Cardiac fibroblast (primary cell): ENCODE measurements at regions not wholly inside any gene's neighbourhood (a gene's known extent, or its start where the extent isn't known, plus 50 kb on each side); places are given as distances from the start of the nearest gene placed in this dataset.

Source experiments
- DNase-seq, 2 donors: peaks; one replicate each; pipeline versions ENCODE4 v3.0.0 to v3.0.0-alpha.2; 2010; ENCODE audit warnings: low read depth in 2 of 2
- H3K4me3 ChIP-seq, 2 donors: replicated peaks in 1 of 2; 1 replicate in 1 of 2; 2 replicates in 1 of 2; pipeline ENCODE4 v1.5.1; 2011; ENCODE audit warnings: low read depth in 2 of 2, low read length in 2 of 2, mild to moderate bottlenecking in 2 of 2, moderate library complexity in 1 of 2
- TF ChIP-seq, protein P1 (sequence below): IDR thresholded peaks from one replicate; pipeline ENCODE4 v1.5.1; 2011; ENCODE audit warnings: low read depth, mild to moderate bottlenecking, low read length, inconsistent platforms

- no peak overlapping the region for H3K4me3 ChIP-seq
- TF ChIP-seq, protein P1, sequence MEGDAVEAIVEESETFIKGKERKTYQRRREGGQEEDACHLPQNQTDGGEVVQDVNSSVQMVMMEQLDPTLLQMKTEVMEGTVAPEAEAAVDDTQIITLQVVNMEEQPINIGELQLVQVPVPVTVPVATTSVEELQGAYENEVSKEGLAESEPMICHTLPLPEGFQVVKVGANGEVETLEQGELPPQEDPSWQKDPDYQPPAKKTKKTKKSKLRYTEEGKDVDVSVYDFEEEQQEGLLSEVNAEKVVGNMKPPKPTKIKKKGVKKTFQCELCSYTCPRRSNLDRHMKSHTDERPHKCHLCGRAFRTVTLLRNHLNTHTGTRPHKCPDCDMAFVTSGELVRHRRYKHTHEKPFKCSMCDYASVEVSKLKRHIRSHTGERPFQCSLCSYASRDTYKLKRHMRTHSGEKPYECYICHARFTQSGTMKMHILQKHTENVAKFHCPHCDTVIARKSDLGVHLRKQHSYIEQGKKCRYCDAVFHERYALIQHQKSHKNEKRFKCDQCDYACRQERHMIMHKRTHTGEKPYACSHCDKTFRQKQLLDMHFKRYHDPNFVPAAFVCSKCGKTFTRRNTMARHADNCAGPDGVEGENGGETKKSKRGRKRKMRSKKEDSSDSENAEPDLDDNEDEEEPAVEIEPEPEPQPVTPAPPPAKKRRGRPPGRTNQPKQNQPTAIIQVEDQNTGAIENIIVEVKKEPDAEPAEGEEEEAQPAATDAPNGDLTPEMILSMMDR, result no peak
- peak; percentile 38 to 42 for DNase-seq
Observed at GRCh38 chr12:75812271-75813018, 219.1 kb downstream of the PHLDA1 start.

- TF ChIP-seq, protein P1, result no peak
- no peak for DNase-seq
- no peak overlapping the region for H3K4me3 ChIP-seq
Observed at GRCh38 chr12:75809746-75810145, 221.8 kb downstream of the PHLDA1 start.

DNA sequence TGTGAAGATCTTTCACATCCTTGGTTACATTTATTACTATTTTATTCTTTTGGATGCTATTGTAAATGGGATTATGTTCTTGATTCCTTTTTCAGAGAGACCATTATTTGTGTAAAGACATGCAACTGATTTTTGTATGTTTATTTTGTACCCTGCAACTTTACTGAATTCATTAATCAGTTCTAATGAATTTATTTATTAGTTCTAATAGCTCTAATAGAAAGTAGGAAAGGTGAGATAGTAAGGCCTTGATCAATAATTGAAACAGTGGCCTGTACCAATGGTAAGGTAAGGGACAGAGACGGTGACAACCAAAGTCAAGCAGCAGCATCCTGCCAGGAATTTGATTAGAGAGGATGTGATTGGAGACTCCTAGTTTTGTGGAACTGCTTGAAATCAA, 224.1 kb downstream of the PHLDA1 start:
- no peak for DNase-seq
- TF ChIP-seq, protein P1, result no peak
- no peak overlapping the region for H3K4me3 ChIP-seq

- TF ChIP-seq, protein P1, result no peak
- DNase-seq, result peak in 1 of 2 donors; percentile 8
- H3K4me3 ChIP-seq, result no peak overlapping the region
Observed at GRCh38 chr12:75805905-75806304, 225.7 kb downstream of the PHLDA1 start.

GRCh38 chr12:75805320-75805719, 226.3 kb downstream of the PHLDA1 start:
- no peak for DNase-seq
- H3K4me3 ChIP-seq, result no peak overlapping the region
- TF ChIP-seq, protein P1, result no peak

DNA sequence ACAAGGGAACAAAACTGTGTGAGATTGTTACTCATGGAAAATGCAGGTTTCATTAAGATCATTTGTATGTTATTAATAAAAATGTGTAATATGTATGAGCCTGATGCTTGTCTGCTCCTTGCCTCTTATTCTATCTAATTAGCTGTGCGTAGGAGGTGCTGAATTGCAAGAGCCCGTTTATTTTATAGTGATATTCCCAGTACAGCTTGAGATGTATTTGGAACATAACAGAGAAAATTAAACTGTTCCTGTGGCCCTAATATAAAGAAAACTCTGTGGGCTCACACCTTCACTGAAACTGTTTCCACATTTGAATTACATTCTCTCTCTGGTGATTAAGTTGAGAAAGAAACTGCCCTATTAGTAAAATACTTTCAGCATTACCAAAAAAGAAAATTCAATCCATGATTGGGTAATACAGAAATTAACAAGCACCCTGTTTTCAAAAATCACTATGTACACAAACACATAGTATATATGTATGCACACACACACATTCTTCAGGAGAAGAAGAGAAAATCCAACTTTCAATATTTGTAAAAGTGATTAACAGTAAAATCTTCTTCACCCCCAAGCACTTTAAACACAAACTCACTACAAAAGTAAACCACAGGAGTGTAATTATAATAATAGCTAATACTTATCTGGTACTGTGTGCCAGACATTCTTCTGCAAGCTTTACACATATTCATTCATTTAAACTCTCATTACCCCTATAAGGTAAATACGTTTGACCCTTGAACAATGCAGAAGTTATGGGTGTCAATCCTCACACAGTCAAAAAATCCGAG, 233.2 kb downstream of the PHLDA1 start:
- DNase-seq, result no peak
- no peak overlapping the region for H3K4me3 ChIP-seq
- TF ChIP-seq, protein P1, result no peak
